Activated CD4-positive, alpha-beta T cell treated with anti-CD3 and anti-CD28 coated beads, Interleukin-10, Interleukin-2, amounts not matched to agents 100 ng/mL and 50 ng/mL, durations not matched to agents 16 hours and 8 hours (primary cell): ENCODE measurements at regions not wholly inside any gene's neighbourhood (a gene's known extent, or its start where the extent isn't known, plus 50 kb on each side); places are given as distances from the start of the nearest gene placed in this dataset.
"Not testable (repeated sequence)": the region's sequence is repeated elsewhere in the genome, so short reads cannot be mapped to it uniquely, and the experiment has no call there.

Experiments
- DNase-seq: peaks from one replicate; pipeline ENCODE4 v3.0.0-alpha.2; 2020

- DNase-seq: no peak
These were observed 275.2 kb downstream of the ASXL3 start for GRCh38 chr18:33853187-33853586.

GRCh38 chr18:33851546-33852078 lies 273.6 kb downstream of the ASXL3 start:
- DNase-seq: no peak

GRCh38 chr18:33849731-33850130 lies 271.7 kb downstream of the ASXL3 start:
- no peak for DNase-seq

- DNase-seq: no peak
These were observed 266.2 kb downstream of the ASXL3 start for GRCh38 chr18:33844232-33844631.

- no peak for DNase-seq
These were observed 263.4 kb downstream of the ASXL3 start for GRCh38 chr18:33841221-33841967.

- DNase-seq: no peak
These were observed 262.2 kb downstream of the ASXL3 start for GRCh38 chr18:33840212-33840593.

- DNase-seq: peak; percentile 50
These were observed 261.6 kb downstream of the ASXL3 start for GRCh38 chr18:33839452-33840211.

GRCh38 chr18:33838054-33838453 lies 260.0 kb downstream of the ASXL3 start:
- no peak for DNase-seq

- DNase-seq: no peak
These were observed 259.2 kb downstream of the ASXL3 start for GRCh38 chr18:33837191-33837590.

- DNase-seq: no peak
These were observed 258.5 kb downstream of the ASXL3 start for GRCh38 chr18:33836564-33836963.

GRCh38 chr18:33835419-33835818 lies 257.4 kb downstream of the ASXL3 start:
- no peak for DNase-seq

GRCh38 chr18:33833842-33834241 lies 255.8 kb downstream of the ASXL3 start:
- no peak for DNase-seq

- no peak for DNase-seq
These were observed 253.4 kb downstream of the ASXL3 start for GRCh38 chr18:33831424-33831823.

GRCh38 chr18:33830213-33830612 lies 252.2 kb downstream of the ASXL3 start:
- no peak for DNase-seq

- no peak for DNase-seq
These were observed 250.9 kb downstream of the ASXL3 start for GRCh38 chr18:33828949-33829348.

GRCh38 chr18:33826151-33826550 lies 248.1 kb downstream of the ASXL3 start:
- DNase-seq: no peak

- DNase-seq: no peak
These were observed 243.5 kb downstream of the ASXL3 start for GRCh38 chr18:33821503-33821902.

GRCh38 chr18:33820517-33821371 lies 242.7 kb downstream of the ASXL3 start:
- no peak for DNase-seq

- DNase-seq: not testable (repeated sequence)
These were observed 241.8 kb downstream of the ASXL3 start for GRCh38 chr18:33819692-33820343.

GRCh38 chr18:33818145-33818544 lies 240.1 kb downstream of the ASXL3 start:
- no peak for DNase-seq

GRCh38 chr18:33817096-33817495 lies 239.1 kb downstream of the ASXL3 start:
- DNase-seq: no peak

GRCh38 chr18:33814546-33814945 lies 236.5 kb downstream of the ASXL3 start:
- DNase-seq: no peak

- no peak for DNase-seq
These were observed 234.2 kb downstream of the ASXL3 start for GRCh38 chr18:33812186-33812585.
